ENCODE measurements at regions not wholly inside any gene's neighbourhood (a gene's known extent, or its start where the extent isn't known, plus 50 kb on each side); places are given as distances from the start of the nearest gene placed in this dataset.

- H3K4me1 Mint-ChIP-seq, result no peaks in the 10 kb centered on the region
- Histone ChIP-seq H3K4me1 (ENCODE audit: control insufficient read depth in 2 of 2, insufficient read depth in 2 of 2, low read length in 2 of 2) (no peaks in the 10 kb centered on the region), H3K79me2 (ENCODE audit: control insufficient read depth, insufficient read depth, low read length) (no peaks in the 10 kb centered on the region), H3K9ac (ENCODE audit: low read length) (no peak overlapping the region), H3K27ac (ENCODE audit: low read length in 2 of 2) (no peak overlapping the region), H2AFZ (ENCODE audit: insufficient read depth, low read depth, low read length, poor library complexity, severe bottlenecking) (no peak overlapping the region), H3K4me3 (ENCODE audit: control extremely low read depth in 1 of 5, extremely low read depth in 1 of 5, insufficient read depth in 1 of 5, low read depth in 2 of 5, low read length in 4 of 5) (no peak overlapping the region), H3K27me3 (replicated peaks in 1 of 4; ENCODE audit: control extremely low read depth in 1 of 4, control insufficient read depth in 3 of 4, insufficient read depth in 4 of 4, low read length in 3 of 4) (no peaks in the 10 kb centered on the region), H3K9me3 (ENCODE audit: control extremely low read depth in 1 of 3, control insufficient read depth in 2 of 3, insufficient read depth in 1 of 3, low read length in 2 of 3) (no peaks in the 10 kb centered on the region), H3K4me2 (replicated peaks; ENCODE audit: low read depth, low read length, poor library complexity, severe bottlenecking) (no peak overlapping the region), H4K20me1 (ENCODE audit: control insufficient read depth, insufficient read depth, low read length, poor library complexity, severe bottlenecking) (no peaks in the 10 kb centered on the region), H3K36me3 (replicated peaks in 1 of 2; ENCODE audit: control extremely low read depth in 1 of 2, control insufficient read depth in 1 of 2, extremely low read depth in 1 of 2, insufficient read depth in 2 of 2, low read length in 1 of 2) (no peaks in the 10 kb centered on the region)
- H3K9me3 Mint-ChIP-seq (ENCODE audit: insufficient read depth), result no peaks in the 10 kb centered on the region
- ChIA-PET POLR2A (no interaction called here), CTCF (no interaction called here)
- H3K27ac Mint-ChIP-seq, result no peak overlapping the region
- DNase-seq (no peak), ATAC-seq (ENCODE audit: low read depth) (no peak)
- peaks cover 6% of the 10 kb centered on the region for H3K27me3 Mint-ChIP-seq
- intact Hi-C loops (cut with micrococcal nuclease), result no loop called here
- no peak overlapping the region for H3K4me3 Mint-ChIP-seq
- 86% methylated on average over 2 of the region's 4 CpGs for WGBS (ENCODE audit: insufficient coverage)
- TF ChIP-seq CTCF (IDR thresholded peaks at IDR 0.05), result no peak
- TF ChIP-seq EZH2 (IDR thresholded peaks at IDR 0.05; ENCODE audit: borderline replicate concordance, insufficient read depth, low read depth, low read length, poor library complexity, severe bottlenecking), result no peak
These were observed 143.6 kb downstream of the VEGFA start for GRCh38 chr6:43913375-43914271.

GRCh38 chr6:43912598-43913371, 142.8 kb downstream of the VEGFA start:
- H3K4me3 ChIP-seq (ENCODE audit: control extremely low read depth in 1 of 5, extremely low read depth in 1 of 5, insufficient read depth in 1 of 5, low read depth in 2 of 5, low read length in 4 of 5), result no peak overlapping the region
- Mint-ChIP-seq H3K4me1 (no peaks in the 10 kb centered on the region), H3K27ac (no peak overlapping the region), H3K27me3 (peaks cover 4% of the 10 kb centered on the region), H3K9me3 (ENCODE audit: insufficient read depth) (no peaks in the 10 kb centered on the region), H3K4me3 (no peak overlapping the region)
- DNase-seq (no peak), ATAC-seq (ENCODE audit: low read depth) (no peak)
- POLR2A ChIA-PET, result no interaction called here
- H3K9ac ChIP-seq (ENCODE audit: low read length), result no peak overlapping the region
- H4K20me1 ChIP-seq (ENCODE audit: control insufficient read depth, insufficient read depth, low read length, poor library complexity, severe bottlenecking), result no peaks in the 10 kb centered on the region
- H3K27me3 ChIP-seq (replicated peaks in 1 of 4; ENCODE audit: control extremely low read depth in 1 of 4, control insufficient read depth in 3 of 4, insufficient read depth in 4 of 4, low read length in 3 of 4), result peaks cover 0 to 4% (median 0%) of the 10 kb centered on the region in 4 experiments
- no peak overlapping the region for H3K27ac ChIP-seq (ENCODE audit: low read length in 2 of 2)
- 83% methylated on average over 14 of the region's 14 CpGs for WGBS (ENCODE audit: insufficient coverage)
- H3K4me2 ChIP-seq (replicated peaks; ENCODE audit: low read depth, low read length, poor library complexity, severe bottlenecking), result no peak overlapping the region
- intact Hi-C loops (cut with micrococcal nuclease), result no loop called here
- H3K79me2 ChIP-seq (ENCODE audit: control insufficient read depth, insufficient read depth, low read length), result no peaks in the 10 kb centered on the region
- no peak overlapping the region for H2AFZ ChIP-seq (ENCODE audit: insufficient read depth, low read depth, low read length, poor library complexity, severe bottlenecking)
- no peaks in the 10 kb centered on the region for H3K4me1 ChIP-seq (ENCODE audit: control insufficient read depth in 2 of 2, insufficient read depth in 2 of 2, low read length in 2 of 2)
- TF ChIP-seq CTCF (IDR thresholded peaks at IDR 0.05) (no peak), EZH2 (IDR thresholded peaks at IDR 0.05; ENCODE audit: borderline replicate concordance, insufficient read depth, low read depth, low read length, poor library complexity, severe bottlenecking) (no peak)
- CTCF ChIA-PET, result no interaction called here
- H3K36me3 ChIP-seq (replicated peaks in 1 of 2; ENCODE audit: control extremely low read depth in 1 of 2, control insufficient read depth in 1 of 2, extremely low read depth in 1 of 2, insufficient read depth in 2 of 2, low read length in 1 of 2), result no peaks in the 10 kb centered on the region
- no peaks in the 10 kb centered on the region for H3K9me3 ChIP-seq (ENCODE audit: control extremely low read depth in 1 of 3, control insufficient read depth in 2 of 3, insufficient read depth in 1 of 3, low read length in 2 of 3)

Data from B cell (primary cell).